ENCODE measurements at regions not wholly inside any gene's neighbourhood (a gene's known extent, or its start where the extent isn't known, plus 50 kb on each side); places are given as distances from the start of the nearest gene placed in this dataset.

DNA sequence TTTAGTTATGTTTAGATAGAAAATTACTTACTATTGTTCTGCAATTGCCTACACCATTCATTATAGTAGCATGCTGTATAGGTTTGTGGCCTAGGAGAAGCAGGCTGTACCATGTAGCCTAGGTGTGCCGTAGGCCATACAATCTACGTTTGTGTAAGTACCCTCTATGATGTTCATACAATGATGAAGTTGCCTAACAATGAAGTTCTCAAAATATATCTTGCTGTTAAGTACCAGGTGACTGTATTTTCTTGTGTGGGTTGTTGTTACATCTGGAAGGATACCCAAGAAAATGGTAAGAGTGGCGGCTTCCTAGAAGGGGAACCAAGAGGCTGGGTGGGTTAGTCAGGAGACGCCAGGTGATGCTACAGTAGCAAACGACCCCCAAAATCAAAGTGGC, 88.3 kb upstream of the FOXF1 start:
- no CpG with 5 or more reads among the region's 5 CpGs for WGBS (ENCODE audit: insufficient coverage)
- peaks cover 0 to 6% (median 5%) of the 10 kb centered on the region in 3 donors for H3K27me3 Mint-ChIP-seq (ENCODE audit: low read depth in 3 of 3)
- no peaks in the 10 kb centered on the region for H3K36me3 ChIP-seq (replicated peaks in 1 of 2; ENCODE audit: control insufficient read depth in 1 of 2, insufficient read depth in 2 of 2, low read length in 2 of 2)

GRCh38 chr16:86424398-86424797, 85.9 kb upstream of the FOXF1 start:
- Mint-ChIP-seq H3K27ac (no peak overlapping the region), H3K4me3 (no peak overlapping the region), H3K36me3 (no peaks in the 10 kb centered on the region), H3K4me1 (no peaks in the 10 kb centered on the region), H3K27me3 (ENCODE audit: low read depth in 3 of 3) (peaks cover 4 to 10% (median 6%) of the 10 kb centered on the region in 3 donors), H3K9me3 (peaks cover 2 to 17% (median 5%) of the 10 kb centered on the region in 7 donors)
- Histone ChIP-seq H3K36me3 (replicated peaks in 1 of 2; ENCODE audit: control insufficient read depth in 1 of 2, insufficient read depth in 2 of 2, low read length in 2 of 2) (no peaks in the 10 kb centered on the region), H3K9me3 (replicated peaks in 1 of 2; ENCODE audit: control insufficient read depth in 1 of 2, insufficient read depth in 1 of 2, low read length in 2 of 2) (peaks cover 0 to 10% of the 10 kb centered on the region in 2 donors), H3K27me3 (ENCODE audit: control insufficient read depth in 2 of 2, insufficient read depth in 2 of 2, low read length in 2 of 2) (peaks cover 0 to 6% of the 10 kb centered on the region in 2 donors), H3K9ac (ENCODE audit: insufficient read depth, low read length, poor library complexity, severe bottlenecking) (no peak overlapping the region), H2AFZ (ENCODE audit: insufficient read depth, low read depth, low read length, poor library complexity, severe bottlenecking) (no peak overlapping the region), H3K4me2 (replicated peaks; ENCODE audit: extremely low read depth, low read length, poor library complexity, severe bottlenecking) (no peak overlapping the region), H3K79me2 (ENCODE audit: insufficient read depth, low read length) (no peaks in the 10 kb centered on the region), H3K4me1 (ENCODE audit: control insufficient read depth in 1 of 2, insufficient read depth in 2 of 2, low read length in 2 of 2) (no peaks in the 10 kb centered on the region), H3K27ac (ENCODE audit: low read depth in 1 of 2, low read length in 2 of 2) (no peak overlapping the region), H4K20me1 (ENCODE audit: insufficient read depth, low read length) (no peaks in the 10 kb centered on the region), H3K4me3 (replicated peaks in 1 of 3; ENCODE audit: low read depth in 2 of 3, low read length in 3 of 3) (no peak overlapping the region)
- DNase-seq = no peak
- 92% methylated on average over 4 of the region's 10 CpGs for WGBS (ENCODE audit: insufficient coverage)
- TF ChIP-seq CTCF (IDR thresholded peaks at IDR 0.05) = no peak
- intact Hi-C loops (cut with micrococcal nuclease) = no loop called here

More for the DNA sequence above, 88.3 kb upstream of the FOXF1 start:
- Histone ChIP-seq H3K79me2 (ENCODE audit: insufficient read depth, low read length) (no peaks in the 10 kb centered on the region), H3K9ac (ENCODE audit: insufficient read depth, low read length, poor library complexity, severe bottlenecking) (no peak overlapping the region), H2AFZ (ENCODE audit: insufficient read depth, low read depth, low read length, poor library complexity, severe bottlenecking) (no peak overlapping the region), H4K20me1 (ENCODE audit: insufficient read depth, low read length) (no peaks in the 10 kb centered on the region), H3K4me3 (replicated peaks in 1 of 3; ENCODE audit: low read depth in 2 of 3, low read length in 3 of 3) (no peak overlapping the region), H3K4me1 (ENCODE audit: control insufficient read depth in 1 of 2, insufficient read depth in 2 of 2, low read length in 2 of 2) (no peaks in the 10 kb centered on the region), H3K27ac (ENCODE audit: low read depth in 1 of 2, low read length in 2 of 2) (no peak overlapping the region), H3K9me3 (replicated peaks in 1 of 2; ENCODE audit: control insufficient read depth in 1 of 2, insufficient read depth in 1 of 2, low read length in 2 of 2) (peaks cover 0 to 10% of the 10 kb centered on the region in 2 donors), H3K4me2 (replicated peaks; ENCODE audit: extremely low read depth, low read length, poor library complexity, severe bottlenecking) (no peak overlapping the region), H3K27me3 (ENCODE audit: control insufficient read depth in 2 of 2, insufficient read depth in 2 of 2, low read length in 2 of 2) (peaks cover 0 to 6% of the 10 kb centered on the region in 2 donors)
- Mint-ChIP-seq H3K4me1 (no peaks in the 10 kb centered on the region), H3K9me3 (peaks cover 2 to 17% (median 3%) of the 10 kb centered on the region in 7 donors), H3K4me3 (no peak overlapping the region), H3K27ac (no peak overlapping the region), H3K36me3 (no peaks in the 10 kb centered on the region)
- intact Hi-C loops (cut with micrococcal nuclease) = no loop called here
- no peak for DNase-seq
- no peak for TF ChIP-seq CTCF (IDR thresholded peaks at IDR 0.05)
